ENCODE measurements at regions not wholly inside any gene's neighbourhood (a gene's known extent, or its start where the extent isn't known, plus 50 kb on each side); places are given as distances from the start of the nearest gene placed in this dataset.

DNA sequence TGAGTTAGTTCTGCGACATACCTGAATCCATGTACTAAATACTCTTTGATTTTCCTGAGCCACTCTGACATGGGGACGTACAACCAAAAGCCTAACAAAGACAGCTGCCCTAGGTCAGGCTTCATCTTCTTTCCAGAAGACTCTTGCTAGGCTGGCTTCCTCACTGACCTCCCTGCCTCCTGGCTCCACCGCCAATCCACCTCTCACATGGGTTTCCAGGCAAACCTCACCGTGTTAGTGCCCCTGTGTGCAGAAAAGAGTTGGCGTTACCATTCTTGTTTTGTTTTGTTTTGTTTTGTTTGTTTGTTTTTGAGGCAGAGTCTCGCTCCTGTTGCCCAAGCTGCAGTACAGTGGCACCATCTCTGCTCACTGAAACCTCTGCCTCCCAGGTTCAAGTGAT lies 135.3 kb downstream of the WSCD1 start:
- Mint-ChIP-seq H3K27me3 (peaks cover 4% of the 10 kb centered on the region), H3K27ac (no peak overlapping the region), H3K4me1 (no peaks in the 10 kb centered on the region), H3K4me3 (no peak overlapping the region), H3K36me3 (no peaks in the 10 kb centered on the region), H3K9me3 (ENCODE audit: low read depth) (no peaks in the 10 kb centered on the region)
- DNase-seq (no peak), ATAC-seq (no peak)
- CTCF ChIA-PET, result no interaction called here

DNA sequence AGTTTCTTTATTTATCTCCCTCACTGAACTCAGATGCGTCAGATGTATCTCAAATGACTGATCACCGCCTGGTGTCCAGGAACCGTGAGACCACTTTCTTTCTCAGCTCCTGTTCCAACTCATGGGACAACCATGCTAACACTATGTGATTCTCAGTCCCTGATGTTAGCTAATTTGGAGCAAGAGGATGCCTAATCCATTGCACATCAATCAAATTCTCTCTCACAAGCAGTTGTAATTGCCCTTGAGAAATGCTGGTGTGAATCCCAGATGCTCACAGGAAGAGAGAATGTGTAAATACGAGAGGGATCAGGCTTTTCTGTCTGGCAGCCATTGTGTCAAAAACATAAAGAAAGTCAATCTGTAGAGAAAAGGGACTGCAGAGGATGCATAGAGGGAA lies 134.9 kb downstream of the WSCD1 start:
- Mint-ChIP-seq H3K4me1 (no peaks in the 10 kb centered on the region), H3K4me3 (no peak overlapping the region), H3K27me3 (peaks cover 4% of the 10 kb centered on the region), H3K36me3 (no peaks in the 10 kb centered on the region), H3K9me3 (ENCODE audit: low read depth) (no peaks in the 10 kb centered on the region), H3K27ac (no peak overlapping the region)
- no peak for ATAC-seq
- CTCF ChIA-PET, result no interaction called here
- DNase-seq, result no peak

DNA sequence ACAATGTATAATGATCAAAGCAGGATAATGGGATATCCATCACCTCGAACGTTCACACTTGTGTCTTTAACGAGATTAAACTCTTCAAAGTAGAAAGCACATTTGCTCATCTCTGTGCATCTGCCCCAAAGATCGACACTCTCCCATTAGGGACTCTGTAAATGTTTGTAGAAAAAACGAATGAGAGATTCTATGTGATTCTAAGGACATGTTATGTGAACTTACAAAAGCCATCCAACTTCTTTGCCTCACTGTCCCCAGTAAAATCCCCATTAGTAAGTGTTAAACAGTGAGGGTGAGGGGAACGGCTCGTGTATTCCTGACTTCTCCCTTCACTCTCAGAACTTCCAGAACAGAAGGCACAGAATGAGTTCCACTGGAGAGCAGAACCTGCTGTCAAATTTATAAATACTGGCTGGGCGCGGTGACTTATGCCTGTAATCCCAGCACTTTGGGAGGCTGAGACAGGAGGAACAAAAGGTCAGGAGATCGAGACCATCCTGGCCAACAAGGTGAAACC lies 134.1 kb downstream of the WSCD1 start:
- no peak for ATAC-seq

DNA sequence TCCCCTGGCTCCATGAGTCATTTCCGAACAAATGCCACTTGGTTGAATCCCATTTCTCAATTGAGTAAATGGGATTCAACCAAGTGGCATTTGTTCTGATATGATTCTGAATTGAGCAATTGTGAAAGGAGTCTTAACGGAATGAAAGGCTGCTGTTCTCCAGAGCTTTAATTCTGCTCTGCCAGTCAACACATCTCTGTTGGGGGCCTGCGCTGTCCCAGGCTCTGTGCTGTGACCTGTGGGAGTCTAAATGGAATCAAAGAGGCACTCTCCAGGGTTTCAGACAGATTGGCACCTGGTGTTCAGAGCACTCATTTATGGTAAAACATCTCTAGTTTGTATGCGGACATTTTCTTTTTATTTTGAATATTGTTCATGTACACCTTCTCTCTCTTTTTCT lies 126.2 kb downstream of the WSCD1 start:
- peaks cover 4% of the 10 kb centered on the region for H3K9me3 Mint-ChIP-seq (ENCODE audit: low read depth)
- H3K27ac Mint-ChIP-seq, result no peak overlapping the region
- no peaks in the 10 kb centered on the region for H3K4me1 Mint-ChIP-seq
- peaks cover 6% of the 10 kb centered on the region for H3K36me3 Mint-ChIP-seq
- peaks cover 4% of the 10 kb centered on the region for H3K27me3 Mint-ChIP-seq
- CTCF ChIA-PET, result no interaction called here
- ATAC-seq (no peak), DNase-seq (no peak)
- no peak overlapping the region for H3K4me3 Mint-ChIP-seq

More for the DNA sequence above, 134.1 kb downstream of the WSCD1 start:
- Mint-ChIP-seq H3K4me1 (no peaks in the 10 kb centered on the region), H3K27ac (no peak overlapping the region), H3K36me3 (no peaks in the 10 kb centered on the region), H3K9me3 (ENCODE audit: low read depth) (no peaks in the 10 kb centered on the region), H3K4me3 (no peak overlapping the region), H3K27me3 (peaks cover 4% of the 10 kb centered on the region)
- CTCF ChIA-PET, result no interaction called here
- no peak for DNase-seq

DNA sequence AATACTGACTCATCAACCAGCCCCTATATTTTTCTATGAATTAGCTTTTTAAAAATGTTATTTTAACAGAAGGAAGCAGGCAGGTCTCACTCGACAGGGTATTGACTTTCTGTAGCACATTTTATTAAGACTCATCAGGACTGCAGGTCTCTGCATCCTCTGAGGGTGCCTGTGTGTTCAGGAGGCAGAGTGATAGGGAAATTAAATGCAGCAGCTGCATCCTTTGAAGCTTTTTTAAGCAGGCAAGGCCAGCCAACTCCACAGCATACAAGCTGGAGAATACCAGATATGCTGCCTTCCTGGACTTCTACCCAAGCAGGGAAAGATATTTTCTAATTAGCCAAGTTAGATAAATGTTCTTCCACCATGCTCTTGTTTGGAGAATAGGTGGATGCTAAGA lies 124.9 kb downstream of the WSCD1 start:
- no peaks in the 10 kb centered on the region for H3K4me1 Mint-ChIP-seq
- H3K27ac Mint-ChIP-seq, result no peak overlapping the region
- peaks cover 4% of the 10 kb centered on the region for H3K27me3 Mint-ChIP-seq
- H3K9me3 Mint-ChIP-seq (ENCODE audit: low read depth), result peaks cover 4% of the 10 kb centered on the region
- DNase-seq, result no peak
- CTCF ChIA-PET, result no interaction called here
- peaks cover 6% of the 10 kb centered on the region for H3K36me3 Mint-ChIP-seq
- ATAC-seq, result no peak
- no peak overlapping the region for H3K4me3 Mint-ChIP-seq

DNA sequence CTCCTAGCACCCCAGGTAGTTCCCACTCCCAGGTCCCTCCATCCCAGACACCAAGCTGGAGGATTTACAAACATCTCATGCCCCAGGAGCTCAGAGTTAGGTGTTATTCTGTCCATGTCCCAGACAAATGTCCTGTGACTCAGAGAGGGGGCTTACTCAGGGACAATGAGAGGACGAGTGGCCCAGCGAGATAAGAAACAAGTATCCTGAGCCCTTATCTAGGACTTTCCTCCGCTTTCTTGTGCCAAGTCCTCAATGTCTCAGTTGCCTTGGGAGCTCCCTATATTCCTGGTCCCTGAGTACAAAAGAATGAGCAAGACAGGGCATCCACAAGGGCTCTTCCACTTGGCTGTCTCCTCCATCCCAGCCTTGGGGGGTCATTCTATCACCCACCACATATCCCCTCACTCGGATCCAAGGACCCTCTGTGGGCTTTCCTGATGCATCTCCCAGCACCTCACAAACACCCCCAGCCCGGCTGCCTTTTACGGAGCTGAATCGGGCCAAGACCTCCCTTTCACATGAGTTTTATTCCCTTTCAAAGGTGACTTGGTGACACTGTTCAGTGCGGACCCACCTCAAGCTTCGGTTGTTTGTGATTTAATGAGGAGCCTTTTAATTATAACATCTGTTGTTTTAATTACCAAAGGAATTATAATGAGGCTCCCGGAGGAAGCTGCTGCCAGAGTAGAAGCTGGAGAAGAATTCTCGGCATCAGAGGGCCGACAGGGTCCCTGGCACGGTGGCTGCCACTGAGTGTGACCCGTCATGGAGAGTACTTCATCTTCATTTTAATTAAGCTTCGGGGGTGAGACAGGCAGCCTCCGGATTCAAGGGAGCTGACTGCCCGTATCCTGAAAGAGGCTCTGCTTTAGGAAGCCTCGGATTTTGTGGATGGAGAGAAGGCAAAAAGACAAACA lies 121.5 kb downstream of the WSCD1 start:
- H3K27ac Mint-ChIP-seq, result no peak overlapping the region
- DNase-seq (no peak), ATAC-seq (no peak)
- no peaks in the 10 kb centered on the region for H3K27me3 Mint-ChIP-seq
- H3K36me3 Mint-ChIP-seq, result peaks cover 6% of the 10 kb centered on the region
- H3K9me3 Mint-ChIP-seq (ENCODE audit: low read depth), result peaks cover 4% of the 10 kb centered on the region
- CTCF ChIA-PET, result no interaction called here
- no peak overlapping the region for H3K4me3 Mint-ChIP-seq
- no peaks in the 10 kb centered on the region for H3K4me1 Mint-ChIP-seq

DNA sequence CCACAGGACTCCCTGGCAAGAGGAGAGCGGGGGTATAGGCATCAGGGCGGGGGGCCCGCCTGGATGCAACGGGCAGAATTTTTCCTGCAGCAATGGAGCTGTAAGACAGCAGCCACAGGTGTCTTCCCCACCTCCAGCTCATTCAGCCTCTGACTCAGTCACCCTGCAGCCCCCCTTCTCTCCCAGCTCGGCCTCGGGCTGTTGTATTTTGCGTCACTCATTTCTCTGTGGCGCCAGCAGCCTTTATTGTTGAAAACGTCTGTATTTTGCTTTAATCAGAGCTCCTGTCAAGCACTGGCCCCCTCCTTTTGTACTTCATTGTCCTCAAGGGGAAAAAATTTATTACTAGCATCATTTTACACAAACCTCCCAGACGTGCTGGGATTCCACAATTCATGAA lies 117.7 kb downstream of the WSCD1 start:
- CTCF ChIA-PET, result no interaction called here
- peaks cover 5% of the 10 kb centered on the region for H3K27me3 Mint-ChIP-seq

DNA sequence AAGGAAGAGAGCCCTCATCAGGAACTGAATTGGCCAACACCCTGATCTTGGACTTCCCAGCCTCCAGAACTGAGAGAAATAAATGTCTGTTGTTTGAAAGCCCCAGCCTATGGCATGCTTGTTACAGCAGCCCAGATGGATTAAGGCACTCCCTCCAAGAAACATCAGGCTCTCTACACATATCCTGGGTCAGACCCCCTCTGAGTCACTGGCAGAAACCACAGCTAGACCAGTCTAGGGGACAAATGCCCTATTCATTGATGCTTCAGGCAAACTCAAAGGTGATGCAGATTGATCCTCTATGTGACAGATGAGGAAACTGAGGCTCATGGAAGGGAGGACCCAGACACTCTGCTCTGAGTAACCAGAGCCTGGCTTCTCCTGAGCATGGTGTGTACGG lies 116.8 kb downstream of the WSCD1 start:
- DNase-seq (no peak), ATAC-seq (no peak)
- Mint-ChIP-seq H3K9me3 (ENCODE audit: low read depth) (no peaks in the 10 kb centered on the region), H3K27me3 (peaks cover 6% of the 10 kb centered on the region), H3K4me3 (no peak overlapping the region), H3K4me1 (no peaks in the 10 kb centered on the region), H3K27ac (no peak overlapping the region), H3K36me3 (no peaks in the 10 kb centered on the region)
- CTCF ChIA-PET, result no interaction called here

More for the DNA sequence above, 117.7 kb downstream of the WSCD1 start:
- ATAC-seq (no peak), DNase-seq (no peak)
- Mint-ChIP-seq H3K36me3 (no peaks in the 10 kb centered on the region), H3K27ac (no peak overlapping the region), H3K4me1 (no peaks in the 10 kb centered on the region), H3K4me3 (no peak overlapping the region), H3K9me3 (ENCODE audit: low read depth) (no peaks in the 10 kb centered on the region)

DNA sequence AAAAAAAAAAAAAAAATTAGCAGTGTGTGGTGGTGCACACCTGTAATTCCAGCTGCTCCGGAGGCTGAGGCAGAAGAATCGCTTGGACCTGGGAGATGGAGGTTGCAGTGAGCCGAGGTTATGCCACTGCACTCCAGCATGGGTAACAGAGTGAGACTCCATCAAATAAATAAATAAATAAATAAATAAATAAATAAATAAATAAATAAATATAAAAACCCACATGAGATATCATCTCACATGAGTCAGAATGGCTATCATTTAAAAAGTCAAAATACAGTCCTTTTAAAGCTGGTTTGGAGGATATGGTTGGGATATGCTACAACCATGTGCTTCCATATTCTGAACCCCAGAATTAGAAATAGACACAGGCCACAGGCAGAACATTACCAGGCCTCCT lies 114.3 kb downstream of the WSCD1 start:
- Mint-ChIP-seq H3K4me1 (no peaks in the 10 kb centered on the region), H3K27me3 (peaks cover 9% of the 10 kb centered on the region), H3K36me3 (no peaks in the 10 kb centered on the region), H3K4me3 (no peak overlapping the region), H3K27ac (no peak overlapping the region), H3K9me3 (ENCODE audit: low read depth) (no peaks in the 10 kb centered on the region)
- CTCF ChIA-PET, result no interaction called here
- ATAC-seq, result no peak
- no peak for DNase-seq

DNA sequence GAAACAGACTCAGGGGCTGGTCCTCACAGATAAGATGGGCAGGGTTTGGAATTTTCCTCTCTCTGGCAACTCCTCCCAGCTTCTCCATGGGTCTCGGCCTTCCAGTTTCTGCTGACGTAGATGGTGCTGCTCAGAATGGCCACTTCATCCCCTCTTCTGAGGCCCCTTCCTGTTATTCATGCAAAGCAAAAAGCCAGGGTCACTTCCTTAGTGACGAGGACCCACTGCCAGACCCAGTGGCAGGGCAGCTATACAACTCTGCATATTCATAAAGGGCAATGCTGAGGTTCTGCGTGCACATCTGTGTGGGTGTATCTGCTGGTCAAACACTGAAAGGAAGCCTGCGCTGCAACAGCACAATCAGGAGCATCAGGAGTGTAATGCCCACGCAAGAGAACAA lies 108.8 kb downstream of the WSCD1 start:
- Mint-ChIP-seq H3K36me3 (no peaks in the 10 kb centered on the region), H3K4me1 (no peaks in the 10 kb centered on the region), H3K27me3 (peaks cover 9% of the 10 kb centered on the region), H3K9me3 (ENCODE audit: low read depth) (no peaks in the 10 kb centered on the region), H3K27ac (no peak overlapping the region), H3K4me3 (no peak overlapping the region)
- ATAC-seq (no peak), DNase-seq (no peak)
- CTCF ChIA-PET, result no interaction called here

DNA sequence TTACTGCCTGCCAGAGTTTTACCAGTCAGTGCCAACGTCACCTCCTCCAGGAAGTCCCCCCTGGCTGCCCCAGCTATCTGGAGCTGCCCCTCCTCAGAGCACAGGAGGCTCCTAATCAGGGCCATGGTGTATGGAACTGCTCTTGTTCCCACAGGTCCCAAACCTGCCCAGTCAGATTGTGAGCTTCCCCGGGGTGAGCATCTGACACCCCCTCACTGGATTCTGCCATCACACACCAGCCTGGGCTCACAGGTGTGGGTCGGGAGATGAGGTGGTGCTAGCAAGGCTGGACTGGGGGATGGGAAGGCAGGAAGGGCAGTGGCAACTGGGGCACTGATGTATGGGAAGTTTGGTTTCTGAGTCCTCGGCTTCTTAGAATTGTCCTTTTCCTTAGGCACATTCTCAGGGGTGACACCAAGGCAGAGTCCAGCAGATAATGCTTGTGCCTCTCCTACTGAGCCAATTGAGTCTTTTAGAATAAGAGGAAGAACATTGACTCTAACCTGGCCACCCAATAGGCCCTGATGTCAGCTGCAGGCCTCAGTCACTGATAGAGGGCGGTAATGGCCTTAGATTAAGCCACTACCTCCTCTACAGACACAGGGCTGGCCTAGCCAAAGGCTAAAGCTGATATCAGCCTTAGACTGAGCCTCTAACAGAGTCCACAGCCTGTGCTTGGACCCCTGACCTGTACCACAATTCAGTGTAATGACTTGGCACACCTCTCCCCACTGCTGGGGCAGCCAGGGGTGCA lies 107.9 kb downstream of the WSCD1 start:
- Mint-ChIP-seq H3K27ac (no peak overlapping the region), H3K36me3 (no peaks in the 10 kb centered on the region), H3K4me3 (no peak overlapping the region), H3K27me3 (peaks cover 6% of the 10 kb centered on the region), H3K4me1 (no peaks in the 10 kb centered on the region), H3K9me3 (ENCODE audit: low read depth) (no peaks in the 10 kb centered on the region)
- DNase-seq (no peak), ATAC-seq (no peak)
- CTCF ChIA-PET, result no interaction called here

All from activated CD8-positive, alpha-beta memory T cell treated with anti-CD3 and anti-CD28 coated beads, Interleukin-2, amount 10 ng/mL, durations not matched to agents 7 days and 5 days (primary cell).